Heart left ventricle (tissue), 16 donors: ENCODE measurements at regions not wholly inside any gene's neighbourhood (a gene's known extent, or its start where the extent isn't known, plus 50 kb on each side); places are given as distances from the start of the nearest gene placed in this dataset.
"Not testable (repeated sequence)": the region's sequence is repeated elsewhere in the genome, so short reads cannot be mapped to it uniquely, and the experiment has no call there.

Experiments
- ATAC-seq, 4 donors: fragments of 200-7000 bp; cut with Tn5 transposase; one replicate each; pipeline ENCODE4 v1.9.1; 2020 to 2022; ENCODE audit warnings: moderate library complexity in 4 of 4, mild to moderate bottlenecking in 3 of 4, moderate number of reproducible peaks in 1 of 4
- DNase-seq, 5 donors: peaks; one replicate each; pipeline ENCODE4 v3.0.0-alpha.2; 2020
- H3K27ac ChIP-seq, 12 donors: fragments of 200-600 bp; sonication (generic) in 4 of 12; one replicate each; pipeline versions ENCODE4 v1.5.0 to v1.8.0; 2016 to 2022; ENCODE audit warnings: mild to moderate bottlenecking in 2 of 12
- H3K27me3 ChIP-seq, 9 donors: fragments of 200-600 bp; sonication (generic) in 2 of 9; one replicate each; pipeline versions ENCODE4 v1.5.1 to v1.8.0; 2016 to 2022; ENCODE audit warnings: mild to moderate bottlenecking in 3 of 9
- H3K36me3 ChIP-seq, 9 donors: fragments of 200-600 bp; sonication (generic) in 2 of 9; one replicate each; pipeline versions ENCODE4 v1.5.0 to v1.8.0; 2018 to 2022; ENCODE audit warnings: mild to moderate bottlenecking in 2 of 9
- H3K4me1 ChIP-seq, 12 donors: fragments of 200-600 bp; sonication (generic) in 4 of 12; one replicate each; pipeline versions ENCODE4 v1.5.0 to v1.8.0; 2016 to 2022; ENCODE audit warnings: mild to moderate bottlenecking in 3 of 12
- H3K4me3 ChIP-seq, 12 donors: fragments of 200-600 bp; sonication (generic) in 4 of 12; one replicate each; pipeline versions ENCODE4 v1.5.0 to v1.8.0; 2017 to 2022; ENCODE audit warnings: mild to moderate bottlenecking in 9 of 12, moderate library complexity in 4 of 12
- H3K9me3 ChIP-seq, 12 donors: fragments of 200-600 bp; sonication (generic) in 4 of 12; one replicate each; pipeline versions ENCODE4 v1.5.0 to v1.8.0; 2016 to 2022; ENCODE audit warnings: mild to moderate bottlenecking in 1 of 12
- CTCF ChIP-seq, 12 donors: fragments of 200-600 bp; sonication (generic) in 4 of 12; IDR thresholded peaks; one replicate each; pipeline versions ENCODE4 v1.5.0 to v1.8.0; 2018 to 2022; ENCODE audit warnings: antibody characterized with exemption in 12 of 12, mild to moderate bottlenecking in 5 of 12
- POLR2A ChIP-seq, 2 donors: fragments of 450-650 bp; IDR thresholded peaks; one replicate each; pipeline ENCODE4 v1.6.1; 2017; ENCODE audit warnings: antibody characterized with exemption in 2 of 2, mild to moderate bottlenecking in 2 of 2, moderate library complexity in 2 of 2
- WGBS, 4 donors: extraction: QIAGEN DNeasy Blood & Tissue Kit in 2 of 4; methylation state at CpG; one replicate each; pipeline versions ENCODE4 v1.1.5 to v1.1.7; 2013 to 2018; 5-methylcytosine and 5-hydroxymethylcytosine counted together
- intact Hi-C, 10 donors: fragments of 100-400 bp; cut with DNase I; formaldehyde crosslinking; loops; one replicate each; pipeline versions ENCODE4 v1.11.1 to v1.14.2; 2022
- donor health status: ischemic (EF 13 %, LVEDD 7.1; RV severe dilation, severe dysfunction).
- donor health status: healthy with polysubstance abuse.
- donor health status: DM: no; HTN: yes; CAD: no.
- donor health status: DM: no; HTN: no; CAD: no.
- donor health status: ischemic (EF 25% LVEDD 6.9; RV normal size, moderate dysfunction).
- donor health status: ischemic (EF 25% LVEDD 5.7; RV mildly dilated, moderate dysfunction).
- donor health status: healthy.
- donor health status: DM: yes; HTN: yes; CAD: no.
- donor health status: ischemic (EF 35%, LVEDD 5.7; RV mildly dilated, moderate dysfunction).
- donor health status: nonischemic (EF 11% LVEDD 7.7; RV severe dilation, severe dysfunction).
- donor health status: DM: yes; HTN: yes; CAD: no.
- donor health status: PGD.
- donor health status: ischemic (EF 29% LVEDD 5.4; RV normal size, mild dysfunction).
- donor health status: nonischemic (EF 23%, LVEDD 6.1; RV moderate dilation, normal function).

GRCh38 chr6:144785056-144785455, 499.9 kb downstream of the UTRN start:
- intact Hi-C loops, result loop anchor here in 1 of 10 donors (10.0 kb wide), 1 partner anchor 200 kb away; no protein-coding TSS in a partner anchor
- TF ChIP-seq POLR2A (IDR thresholded peaks at IDR 0.05) (no peak), CTCF (IDR thresholded peaks at IDR 0.05) (no peak)
- H3K27ac ChIP-seq, result no peak overlapping the region
- no peak for ATAC-seq
- no peak overlapping the region for H3K4me3 ChIP-seq
- peaks cover 0 to 70% (median 52%) of the 10 kb centered on the region in 9 donors for H3K36me3 ChIP-seq
- no peaks in the 10 kb centered on the region for H3K9me3 ChIP-seq
- H3K4me1 ChIP-seq, result no peaks in the 10 kb centered on the region
- WGBS, 4 donors, result 82 to 90% (median 85%) methylated on average over 3 of the region's 3 CpGs
- DNase-seq, result no peak
- H3K27me3 ChIP-seq, result no peaks in the 10 kb centered on the region

DNA sequence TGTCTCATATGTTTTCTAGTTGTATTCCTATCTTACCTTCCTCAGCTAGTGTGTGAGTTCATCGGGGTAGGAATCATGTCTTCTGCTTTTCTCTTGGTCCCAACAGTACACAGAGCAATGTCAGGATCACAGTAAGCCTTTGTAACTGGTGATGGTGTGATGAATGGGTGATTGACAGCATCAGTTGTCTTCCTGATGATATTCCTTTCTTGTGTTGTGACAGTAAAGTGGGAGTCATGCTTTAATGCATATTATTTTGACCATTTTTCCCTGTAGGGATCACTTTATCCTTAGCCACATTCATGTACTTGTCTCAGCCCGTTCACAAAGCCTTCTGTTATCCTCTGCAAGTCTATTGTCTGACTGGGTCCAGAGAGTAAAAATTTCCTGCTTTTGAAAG, 501.7 kb downstream of the UTRN start:
- Histone ChIP-seq H3K36me3 (peaks cover 0 to 80% (median 64%) of the 10 kb centered on the region in 9 donors), H3K9me3 (no peaks in the 10 kb centered on the region), H3K4me1 (no peaks in the 10 kb centered on the region), H3K27me3 (no peaks in the 10 kb centered on the region), H3K4me3 (no peak overlapping the region), H3K27ac (no peak overlapping the region)
- intact Hi-C loops, result loop anchor here in 1 of 10 donors (10.0 kb wide), 1 partner anchor 202 kb away; no protein-coding TSS in a partner anchor
- ATAC-seq (no peak), DNase-seq (no peak)
- TF ChIP-seq CTCF (IDR thresholded peaks at IDR 0.05) (no peak), POLR2A (IDR thresholded peaks at IDR 0.05) (no peak)
- 73 to 88% (median 84%) methylated on average over 2 of the region's 2 CpGs for WGBS, 4 donors

DNA sequence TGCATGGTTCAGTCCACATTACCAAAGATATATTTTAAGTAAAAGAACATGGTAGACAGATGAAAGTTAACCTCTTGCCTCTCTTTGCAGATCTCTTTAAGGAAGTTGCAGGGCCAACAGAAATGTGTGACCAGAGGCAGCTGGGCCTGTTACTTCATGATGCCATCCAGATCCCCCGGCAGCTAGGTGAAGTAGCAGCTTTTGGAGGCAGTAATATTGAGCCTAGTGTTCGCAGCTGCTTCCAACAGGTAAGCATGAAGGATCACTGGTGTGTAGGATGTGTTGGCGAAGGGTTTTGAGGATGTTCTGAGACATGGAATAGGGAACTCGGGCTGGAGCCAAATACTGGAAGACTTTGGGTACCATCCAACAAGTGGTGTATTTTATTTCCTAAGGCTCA, 508.6 kb downstream of the UTRN start:
- Histone ChIP-seq H3K9me3 (peaks cover 0 to 10% (median 0%) of the 10 kb centered on the region in 12 donors), H3K27me3 (no peaks in the 10 kb centered on the region), H3K27ac (no peak overlapping the region), H3K4me1 (no peaks in the 10 kb centered on the region), H3K4me3 (no peak overlapping the region), H3K36me3 (peaks cover 0 to 96% (median 72%) of the 10 kb centered on the region in 9 donors)
- WGBS, 4 donors, result 86 to 92% (median 88%) methylated on average over 4 of the region's 4 CpGs
- intact Hi-C loops, result no loop called here
- ATAC-seq, result no peak
- DNase-seq, result no peak
- TF ChIP-seq POLR2A (IDR thresholded peaks at IDR 0.05) (no peak), CTCF (IDR thresholded peaks at IDR 0.05) (no peak)

GRCh38 chr6:144795022-144795421, 509.9 kb downstream of the UTRN start:
- H3K4me1 ChIP-seq, H3K27me3 ChIP-seq, ATAC-seq, intact Hi-C loops, H3K27ac ChIP-seq, H3K4me3 ChIP-seq, DNase-seq: not testable (repeated sequence)
- Histone ChIP-seq H3K36me3 (peaks cover 0 to 89% (median 66%) of the 10 kb centered on the region in 9 donors), H3K9me3 (peaks cover 0 to 10% (median 0%) of the 10 kb centered on the region in 12 donors)
- 98 to 100% (median 100%) methylated on average over 2 of the region's 2 CpGs for WGBS, 4 donors

- Histone ChIP-seq H3K27ac (no peak overlapping the region), H3K36me3 (peaks cover 0 to 83% (median 55%) of the 10 kb centered on the region in 9 donors), H3K9me3 (peaks cover 0 to 10% (median 0%) of the 10 kb centered on the region in 12 donors), H3K4me1 (no peaks in the 10 kb centered on the region), H3K27me3 (no peaks in the 10 kb centered on the region), H3K4me3 (no peak overlapping the region)
- no peak for DNase-seq
- TF ChIP-seq POLR2A (IDR thresholded peaks at IDR 0.05), result no peak
- TF ChIP-seq CTCF (IDR thresholded peaks at IDR 0.05), result no peak
- ATAC-seq, result no peak
- 92 to 99% (median 97%) methylated on average over 2 of the region's 2 CpGs for WGBS, 4 donors
- intact Hi-C loops, result no loop called here
Observed at GRCh38 chr6:144796070-144796469, 510.9 kb downstream of the UTRN start.
